Prostate gland (tissue), 2 donors: ENCODE measurements at regions not wholly inside any gene's neighbourhood (a gene's known extent, or its start where the extent isn't known, plus 50 kb on each side); places are given as distances from the start of the nearest gene placed in this dataset.

Source experiments
- DNase-seq: peaks from one replicate; pipeline ENCODE4 v3.0.0-alpha.2; 2019; ENCODE audit warnings: low spot score
- H3K27ac ChIP-seq, 2 donors: fragments of 200-600 bp; sonication (generic); 2 replicates each; pipeline ENCODE4 v1.5.1; 2017 to 2019
- H3K27me3 ChIP-seq: fragments of 200-600 bp; sonication (generic); replicated peaks from 2 replicates; pipeline ENCODE4 v1.5.1; 2019; ENCODE audit not compliant: insufficient read depth
- H3K36me3 ChIP-seq, 2 donors: fragments of 200-600 bp; sonication (generic); 1 replicate in 1 of 2; 2 replicates in 1 of 2; pipeline versions ENCODE4 v1.5.1 to v1.8.1; 2017 to 2019
- H3K4me1 ChIP-seq: fragments of 200-600 bp; sonication (generic); replicated peaks from 2 replicates; pipeline ENCODE4 v1.5.1; 2019
- H3K4me3 ChIP-seq, 2 donors: fragments of 200-600 bp; sonication (generic); 2 replicates each; pipeline ENCODE4 v1.5.1; 2017 to 2019
- H3K9me3 ChIP-seq: fragments of 200-600 bp; sonication (generic); 2 replicates; pipeline ENCODE4 v1.5.1; 2017
- POLR2A ChIP-seq: fragments of 450-650 bp; IDR thresholded peaks from one replicate; pipeline ENCODE4 v1.6.1; 2016; ENCODE audit warnings: antibody characterized with exemption, mild to moderate bottlenecking
- POLR2AphosphoS5 ChIP-seq: sonication (generic); formaldehyde crosslinking; IDR thresholded peaks from one replicate; pipeline ENCODE4 v1.6.1; 2017; ENCODE audit warnings: antibody characterized with exemption
- WGBS: methylation state at CpG from one replicate; pipeline ENCODE4 v1.1.5; 2018; 5-methylcytosine and 5-hydroxymethylcytosine counted together
- intact Hi-C: fragments of 100-400 bp; cut with DNase I; formaldehyde crosslinking; loops from one replicate; pipeline ENCODE4 v1.14.2; 2022
- TF ChIP-seq, protein P1 (sequence below), 4 experiments: fragments of 200-600 bp in 2 of 4; fragments of 450-650 bp in 2 of 4; sonication (generic) in 2 of 4; IDR thresholded peaks; 1 replicate in 3 of 4; 2 replicates in 1 of 4; pipeline ENCODE4 v1.5.1; 2016 to 2019; ENCODE audit warnings: antibody characterized with exemption in 4 of 4, mild to moderate bottlenecking in 2 of 4, moderate library complexity in 2 of 4

DNA sequence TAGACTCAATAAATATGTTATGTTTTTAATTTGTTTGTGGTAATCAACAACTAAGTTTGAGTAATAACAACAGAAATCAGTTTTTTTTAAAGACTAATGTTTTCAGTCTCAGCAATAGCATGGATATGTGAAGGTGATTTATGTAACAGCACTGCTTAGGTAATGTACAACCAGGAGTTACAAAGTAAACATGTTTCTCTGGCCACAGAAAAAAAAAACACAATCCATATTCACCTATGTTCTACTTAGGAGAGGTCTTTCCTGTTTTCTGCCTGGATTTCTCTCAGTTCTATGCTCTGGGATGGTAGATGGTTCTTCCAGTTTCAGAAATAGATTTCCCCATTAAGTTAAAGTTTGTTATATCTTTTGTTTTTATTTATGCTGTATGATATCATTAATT is 579.4 kb downstream of the SI start:
- Histone ChIP-seq H3K4me3 (no peak overlapping the region), H3K9me3 (no peaks in the 10 kb centered on the region), H3K27me3 (no peaks in the 10 kb centered on the region), H3K4me1 (no peaks in the 10 kb centered on the region), H3K27ac (no peak overlapping the region), H3K36me3 (no peaks in the 10 kb centered on the region)
- no peak for TF ChIP-seq POLR2AphosphoS5
- TF ChIP-seq, protein P1, sequence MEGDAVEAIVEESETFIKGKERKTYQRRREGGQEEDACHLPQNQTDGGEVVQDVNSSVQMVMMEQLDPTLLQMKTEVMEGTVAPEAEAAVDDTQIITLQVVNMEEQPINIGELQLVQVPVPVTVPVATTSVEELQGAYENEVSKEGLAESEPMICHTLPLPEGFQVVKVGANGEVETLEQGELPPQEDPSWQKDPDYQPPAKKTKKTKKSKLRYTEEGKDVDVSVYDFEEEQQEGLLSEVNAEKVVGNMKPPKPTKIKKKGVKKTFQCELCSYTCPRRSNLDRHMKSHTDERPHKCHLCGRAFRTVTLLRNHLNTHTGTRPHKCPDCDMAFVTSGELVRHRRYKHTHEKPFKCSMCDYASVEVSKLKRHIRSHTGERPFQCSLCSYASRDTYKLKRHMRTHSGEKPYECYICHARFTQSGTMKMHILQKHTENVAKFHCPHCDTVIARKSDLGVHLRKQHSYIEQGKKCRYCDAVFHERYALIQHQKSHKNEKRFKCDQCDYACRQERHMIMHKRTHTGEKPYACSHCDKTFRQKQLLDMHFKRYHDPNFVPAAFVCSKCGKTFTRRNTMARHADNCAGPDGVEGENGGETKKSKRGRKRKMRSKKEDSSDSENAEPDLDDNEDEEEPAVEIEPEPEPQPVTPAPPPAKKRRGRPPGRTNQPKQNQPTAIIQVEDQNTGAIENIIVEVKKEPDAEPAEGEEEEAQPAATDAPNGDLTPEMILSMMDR (IDR thresholded peaks at IDR 0.05): no peak
- no peak for TF ChIP-seq POLR2A
- DNase-seq: no peak
- intact Hi-C loops: no loop called here

DNA sequence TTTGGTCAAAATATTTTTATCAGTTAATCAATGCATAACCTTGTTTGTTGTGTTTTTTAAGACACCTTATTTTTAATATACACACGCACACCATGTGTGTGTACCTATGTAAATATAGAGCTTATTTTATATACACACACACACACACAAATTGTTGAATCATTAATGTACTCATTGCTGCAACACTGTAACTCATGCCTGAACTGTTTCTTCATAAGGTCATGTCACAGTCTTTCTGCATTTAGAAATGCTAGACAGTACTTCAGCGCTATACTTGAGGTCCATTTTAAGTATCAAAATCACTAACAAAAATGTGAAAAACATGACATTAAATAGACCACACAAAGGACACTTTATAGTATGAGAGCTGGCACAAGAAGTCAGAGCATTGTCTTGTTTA is 589.4 kb downstream of the SI start:
- intact Hi-C loops: no loop called here
- 81% methylated on average over 2 of the region's 2 CpGs for WGBS
- no peaks in the 10 kb centered on the region for H3K36me3 ChIP-seq
- H3K27ac ChIP-seq: no peak overlapping the region
- no peaks in the 10 kb centered on the region for H3K27me3 ChIP-seq
- no peaks in the 10 kb centered on the region for H3K4me1 ChIP-seq
- no peaks in the 10 kb centered on the region for H3K9me3 ChIP-seq
- no peak for TF ChIP-seq POLR2AphosphoS5
- TF ChIP-seq, protein P1 (IDR thresholded peaks at IDR 0.05): no peak
- TF ChIP-seq POLR2A: no peak
- DNase-seq: no peak
- no peak overlapping the region for H3K4me3 ChIP-seq

DNA sequence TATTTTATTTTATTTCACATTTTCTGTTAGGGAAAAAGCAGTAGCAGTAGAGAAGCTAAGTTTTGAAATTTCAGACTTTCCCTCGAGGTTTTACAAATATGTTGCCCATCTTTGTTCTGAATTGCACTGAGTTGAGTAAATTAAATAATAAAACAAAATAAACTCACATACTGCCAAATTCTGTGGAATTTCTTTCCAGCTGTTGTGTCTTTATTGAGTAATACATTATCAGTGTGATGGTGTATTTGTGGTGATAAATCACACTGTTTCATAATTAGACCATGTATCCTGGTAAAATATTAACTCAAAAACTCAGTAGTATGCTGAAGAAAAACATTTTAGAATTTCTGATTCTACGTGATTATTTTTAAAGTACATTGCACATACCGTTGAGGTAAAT is 592.1 kb downstream of the SI start:
- Histone ChIP-seq H3K4me3 (no peak overlapping the region), H3K4me1 (no peaks in the 10 kb centered on the region), H3K27ac (no peak overlapping the region), H3K36me3 (no peaks in the 10 kb centered on the region), H3K27me3 (no peaks in the 10 kb centered on the region), H3K9me3 (no peaks in the 10 kb centered on the region)
- intact Hi-C loops: no loop called here
- TF ChIP-seq, protein P1 (IDR thresholded peaks at IDR 0.05): no peak
- TF ChIP-seq POLR2A (no peak), POLR2AphosphoS5 (no peak)
- DNase-seq: no peak
- 52% methylated on average over 3 of the region's 3 CpGs for WGBS

DNA sequence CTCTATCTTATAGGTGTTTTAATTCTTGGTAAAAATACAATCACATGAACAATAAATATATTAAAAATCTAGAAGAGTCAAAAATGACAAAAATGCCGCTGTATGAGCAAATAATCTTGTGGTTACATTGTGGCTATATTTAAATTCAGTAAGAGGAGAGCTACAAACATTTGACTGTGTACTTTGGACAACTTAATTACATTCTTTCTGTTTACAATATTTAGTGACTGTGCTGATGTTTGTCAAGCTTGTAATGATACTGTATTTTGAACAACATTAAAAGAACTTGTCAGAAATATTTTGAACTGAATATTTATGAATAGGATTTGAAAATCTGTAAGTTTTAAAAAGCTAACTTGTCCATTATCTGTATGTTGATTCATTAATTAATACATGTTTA is 598.3 kb downstream of the SI start:
- Histone ChIP-seq H3K4me3 (no peak overlapping the region), H3K27me3 (no peaks in the 10 kb centered on the region), H3K9me3 (no peaks in the 10 kb centered on the region), H3K27ac (no peak overlapping the region), H3K36me3 (no peaks in the 10 kb centered on the region), H3K4me1 (no peaks in the 10 kb centered on the region)
- no peak for DNase-seq
- WGBS: 30% methylated on average over 1 of the region's 1 CpG
- TF ChIP-seq POLR2AphosphoS5 (no peak), POLR2A (no peak)
- TF ChIP-seq, protein P1 (IDR thresholded peaks at IDR 0.05): no peak
- intact Hi-C loops: no loop called here

DNA sequence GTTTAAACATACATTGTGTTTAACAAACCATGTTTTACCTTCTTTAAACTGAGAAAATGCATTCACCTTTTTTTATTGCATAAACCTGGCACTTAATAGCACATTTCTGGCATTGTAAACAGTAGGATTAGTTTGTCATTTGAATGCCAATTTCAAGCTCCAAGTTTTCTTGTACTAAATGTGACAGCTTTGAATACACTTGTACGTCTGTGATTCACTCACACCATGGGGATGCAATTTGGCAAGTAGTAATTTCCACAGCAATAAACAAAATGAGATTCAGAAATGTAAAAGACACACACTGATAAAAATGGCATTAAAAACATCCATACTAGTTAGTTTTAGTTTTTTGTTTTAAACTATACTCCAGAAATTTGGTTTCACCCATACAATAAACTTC is 598.9 kb downstream of the SI start:
- TF ChIP-seq POLR2A (no peak), POLR2AphosphoS5 (no peak)
- TF ChIP-seq, protein P1 (IDR thresholded peaks at IDR 0.05): no peak
- intact Hi-C loops: no loop called here
- Histone ChIP-seq H3K9me3 (no peaks in the 10 kb centered on the region), H3K4me1 (no peaks in the 10 kb centered on the region), H3K27ac (no peak overlapping the region), H3K4me3 (no peak overlapping the region), H3K27me3 (no peaks in the 10 kb centered on the region), H3K36me3 (no peaks in the 10 kb centered on the region)
- DNase-seq: no peak
- 23% methylated on average over 1 of the region's 1 CpG for WGBS
